Suprapubic skin (tissue), 4 donors: ENCODE measurements at regions not wholly inside any gene's neighbourhood (a gene's known extent, or its start where the extent isn't known, plus 50 kb on each side); places are given as distances from the start of the nearest gene placed in this dataset.

ENCODE experiments used
- DNase-seq, 2 donors: peaks; one replicate each; pipeline ENCODE4 v3.0.0-alpha.2; 2019; ENCODE audit warnings: low spot score in 2 of 2
- H3K27ac ChIP-seq: fragments of 200-600 bp; sonication (generic); one replicate; pipeline ENCODE4 v1.5.1; 2019
- H3K27me3 ChIP-seq: fragments of 200-600 bp; sonication (generic); one replicate; pipeline ENCODE4 v1.5.1; 2019
- H3K36me3 ChIP-seq: fragments of 200-600 bp; sonication (generic); one replicate; pipeline ENCODE4 v1.5.1; 2019
- H3K4me1 ChIP-seq: fragments of 200-600 bp; sonication (generic); one replicate; pipeline ENCODE4 v1.5.1; 2019
- H3K4me3 ChIP-seq: fragments of 200-600 bp; sonication (generic); one replicate; pipeline ENCODE4 v1.5.1; 2019; ENCODE audit warnings: mild to moderate bottlenecking
- H3K9me3 ChIP-seq: fragments of 200-600 bp; sonication (generic); one replicate; pipeline ENCODE4 v1.5.1; 2019
- CTCF ChIP-seq, 2 donors: fragments of 200-600 bp in 1 of 2; fragments of 450-650 bp in 1 of 2; sonication (generic) in 1 of 2; IDR thresholded peaks; one replicate each; pipeline ENCODE4 v1.5.1; 2016 to 2019; ENCODE audit warnings: antibody characterized with exemption in 2 of 2, mild to moderate bottlenecking in 1 of 2, moderate library complexity in 1 of 2
- EP300 ChIP-seq: sonication (generic); formaldehyde crosslinking; IDR thresholded peaks from one replicate; pipeline ENCODE4 v1.6.1; 2017; ENCODE audit warnings: antibody characterized with exemption
- POLR2A ChIP-seq, 2 donors: fragments of 450-650 bp; IDR thresholded peaks; one replicate each; pipeline ENCODE4 v1.6.1; 2017; ENCODE audit warnings: antibody characterized with exemption in 2 of 2, mild to moderate bottlenecking in 2 of 2, moderate library complexity in 2 of 2
- POLR2AphosphoS5 ChIP-seq, 3 donors: sonication (generic); formaldehyde crosslinking; IDR thresholded peaks; one replicate each; pipeline ENCODE4 v1.6.1; 2017; ENCODE audit warnings: antibody characterized with exemption in 3 of 3
- WGBS: methylation state at CpG from one replicate; pipeline ENCODE4 v1.1.5; 2018; 5-methylcytosine and 5-hydroxymethylcytosine counted together

- Histone ChIP-seq H3K4me1 (no peaks in the 10 kb centered on the region), H3K27ac (no peak overlapping the region), H3K4me3 (no peak overlapping the region), H3K36me3 (no peaks in the 10 kb centered on the region), H3K27me3 (peaks cover 7% of the 10 kb centered on the region), H3K9me3 (no peaks in the 10 kb centered on the region)
- DNase-seq = no peak
- TF ChIP-seq POLR2AphosphoS5 (IDR thresholded peaks at IDR 0.05) (no peak), POLR2A (IDR thresholded peaks at IDR 0.05) (no peak), EP300 (no peak), CTCF (IDR thresholded peaks at IDR 0.05) (no peak)
These were observed 94.3 kb downstream of the C17orf67 start for GRCh38 chr17:56739376-56739775.

GRCh38 chr17:56739776-56740175, 93.9 kb downstream of the C17orf67 start:
- Histone ChIP-seq H3K4me1 (no peaks in the 10 kb centered on the region), H3K36me3 (no peaks in the 10 kb centered on the region), H3K27ac (no peak overlapping the region), H3K9me3 (no peaks in the 10 kb centered on the region), H3K27me3 (peaks cover 7% of the 10 kb centered on the region), H3K4me3 (no peak overlapping the region)
- no peak for TF ChIP-seq EP300
- no peak for TF ChIP-seq POLR2AphosphoS5 (IDR thresholded peaks at IDR 0.05)
- no peak for TF ChIP-seq POLR2A (IDR thresholded peaks at IDR 0.05)
- no peak for TF ChIP-seq CTCF (IDR thresholded peaks at IDR 0.05)
- DNase-seq = no peak
- 46% methylated on average over 6 of the region's 6 CpGs for WGBS

- no peak overlapping the region for H3K27ac ChIP-seq
- peaks cover 7% of the 10 kb centered on the region for H3K27me3 ChIP-seq
- no peaks in the 10 kb centered on the region for H3K9me3 ChIP-seq
- TF ChIP-seq EP300 (no peak), POLR2A (IDR thresholded peaks at IDR 0.05) (no peak), POLR2AphosphoS5 (IDR thresholded peaks at IDR 0.05) (no peak), CTCF (IDR thresholded peaks at IDR 0.05) (no peak)
- no peaks in the 10 kb centered on the region for H3K4me1 ChIP-seq
- WGBS = 59% methylated on average over 3 of the region's 3 CpGs
- no peaks in the 10 kb centered on the region for H3K36me3 ChIP-seq
- DNase-seq = no peak
- H3K4me3 ChIP-seq = no peak overlapping the region
These were observed 93.2 kb downstream of the C17orf67 start for GRCh38 chr17:56740481-56740880.
